ENCODE measurements at regions not wholly inside any gene's neighbourhood (a gene's known extent, or its start where the extent isn't known, plus 50 kb on each side); places are given as distances from the start of the nearest gene placed in this dataset.

DNA sequence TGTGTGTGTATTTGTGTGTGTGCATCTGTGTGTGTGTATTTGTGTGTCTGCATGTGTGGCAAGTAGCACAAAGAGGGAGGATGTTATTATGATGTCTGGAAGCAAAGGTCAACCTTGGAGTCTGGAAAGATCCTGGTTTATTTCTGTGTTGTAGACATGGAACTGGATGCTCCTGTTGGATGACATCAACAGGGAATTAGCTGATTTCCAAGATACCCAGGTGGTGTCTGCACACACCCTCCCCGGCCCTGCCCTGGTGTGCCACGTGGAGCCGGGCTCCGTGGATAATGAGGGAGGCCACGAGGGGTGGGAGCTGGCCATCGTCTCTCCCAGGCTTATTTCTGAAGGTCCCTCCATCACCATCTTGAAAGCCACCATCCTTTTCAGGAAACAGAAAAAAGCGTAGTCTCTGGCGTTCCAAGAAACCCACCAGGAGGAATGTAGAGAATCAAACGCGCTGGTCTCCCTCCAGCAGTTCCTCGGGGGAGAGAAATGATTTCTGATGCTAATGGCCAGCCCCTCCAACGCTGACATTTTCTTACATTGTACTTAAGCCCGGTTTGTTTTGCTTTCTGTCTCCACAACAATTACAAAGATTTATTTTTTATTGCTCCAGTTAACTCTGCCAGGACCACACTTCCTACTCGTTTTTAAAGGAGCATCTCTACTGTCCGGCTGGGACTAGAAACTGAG is 93.3 kb downstream of the FOXL1 start:
- DNase-seq (ENCODE audit: low spot score), result no peak
- Histone ChIP-seq H3K9me3 (no peaks in the 10 kb centered on the region), H3K4me1 (ENCODE audit: control insufficient read depth in 1 of 2, low read depth in 2 of 2) (peaks cover 15 to 61% of the 10 kb centered on the region in 2 donors), H3K4me3 (no peak overlapping the region), H3K27me3 (replicated peaks; ENCODE audit: insufficient read depth) (no peaks in the 10 kb centered on the region), H3K27ac (no peak overlapping the region), H3K36me3 (no peaks in the 10 kb centered on the region)
- no peak for ATAC-seq (ENCODE audit: insufficient number of reproducible peaks, low FRiP score, low read depth)
- TF ChIP-seq, protein P1, sequence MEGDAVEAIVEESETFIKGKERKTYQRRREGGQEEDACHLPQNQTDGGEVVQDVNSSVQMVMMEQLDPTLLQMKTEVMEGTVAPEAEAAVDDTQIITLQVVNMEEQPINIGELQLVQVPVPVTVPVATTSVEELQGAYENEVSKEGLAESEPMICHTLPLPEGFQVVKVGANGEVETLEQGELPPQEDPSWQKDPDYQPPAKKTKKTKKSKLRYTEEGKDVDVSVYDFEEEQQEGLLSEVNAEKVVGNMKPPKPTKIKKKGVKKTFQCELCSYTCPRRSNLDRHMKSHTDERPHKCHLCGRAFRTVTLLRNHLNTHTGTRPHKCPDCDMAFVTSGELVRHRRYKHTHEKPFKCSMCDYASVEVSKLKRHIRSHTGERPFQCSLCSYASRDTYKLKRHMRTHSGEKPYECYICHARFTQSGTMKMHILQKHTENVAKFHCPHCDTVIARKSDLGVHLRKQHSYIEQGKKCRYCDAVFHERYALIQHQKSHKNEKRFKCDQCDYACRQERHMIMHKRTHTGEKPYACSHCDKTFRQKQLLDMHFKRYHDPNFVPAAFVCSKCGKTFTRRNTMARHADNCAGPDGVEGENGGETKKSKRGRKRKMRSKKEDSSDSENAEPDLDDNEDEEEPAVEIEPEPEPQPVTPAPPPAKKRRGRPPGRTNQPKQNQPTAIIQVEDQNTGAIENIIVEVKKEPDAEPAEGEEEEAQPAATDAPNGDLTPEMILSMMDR (IDR thresholded peaks at IDR 0.05), result no peak

DNA sequence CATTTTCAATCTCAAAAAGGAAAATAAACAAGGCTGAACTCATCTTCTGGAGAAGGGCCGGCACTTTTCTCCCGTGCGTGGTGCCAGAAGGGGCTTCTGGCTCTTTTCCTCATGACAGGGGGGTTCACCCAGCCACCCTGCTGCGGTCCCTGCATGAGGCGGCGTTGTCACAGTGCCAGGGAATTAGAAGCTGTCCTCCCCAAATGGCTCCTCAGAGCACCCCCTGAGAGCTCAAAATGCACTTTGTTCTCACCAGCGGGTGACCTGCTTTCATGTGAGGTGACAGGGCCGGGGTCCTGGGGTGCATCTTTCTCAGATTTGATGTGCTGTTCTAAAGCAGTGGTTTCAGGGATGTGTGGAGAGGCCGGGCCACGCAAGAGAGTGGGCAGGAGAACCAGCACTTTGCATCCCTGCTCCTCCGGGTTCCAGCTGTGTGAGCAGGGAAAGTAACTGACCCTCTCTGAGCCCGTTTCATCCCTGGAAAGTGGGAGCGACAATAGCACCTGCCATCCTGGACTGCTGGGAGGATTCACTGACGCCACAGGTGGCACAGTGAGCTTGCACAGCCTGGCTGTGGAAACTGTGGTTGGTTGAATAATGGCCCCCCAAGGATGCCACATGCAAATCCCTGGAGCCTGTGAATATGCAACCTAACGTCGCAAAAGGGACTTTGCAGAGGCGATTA is 94.0 kb downstream of the FOXL1 start:
- ATAC-seq (ENCODE audit: insufficient number of reproducible peaks, low FRiP score, low read depth), result no peak
- H3K36me3 ChIP-seq, result no peaks in the 10 kb centered on the region
- peaks cover 18 to 60% of the 10 kb centered on the region in 2 donors for H3K4me1 ChIP-seq (ENCODE audit: control insufficient read depth in 1 of 2, low read depth in 2 of 2)
- TF ChIP-seq, protein P1 (IDR thresholded peaks at IDR 0.05), result no peak
- H3K27ac ChIP-seq, result no peak overlapping the region
- H3K9me3 ChIP-seq, result no peaks in the 10 kb centered on the region
- H3K4me3 ChIP-seq, result no peak overlapping the region
- no peaks in the 10 kb centered on the region for H3K27me3 ChIP-seq (replicated peaks; ENCODE audit: insufficient read depth)
- DNase-seq (ENCODE audit: low spot score), result no peak

DNA sequence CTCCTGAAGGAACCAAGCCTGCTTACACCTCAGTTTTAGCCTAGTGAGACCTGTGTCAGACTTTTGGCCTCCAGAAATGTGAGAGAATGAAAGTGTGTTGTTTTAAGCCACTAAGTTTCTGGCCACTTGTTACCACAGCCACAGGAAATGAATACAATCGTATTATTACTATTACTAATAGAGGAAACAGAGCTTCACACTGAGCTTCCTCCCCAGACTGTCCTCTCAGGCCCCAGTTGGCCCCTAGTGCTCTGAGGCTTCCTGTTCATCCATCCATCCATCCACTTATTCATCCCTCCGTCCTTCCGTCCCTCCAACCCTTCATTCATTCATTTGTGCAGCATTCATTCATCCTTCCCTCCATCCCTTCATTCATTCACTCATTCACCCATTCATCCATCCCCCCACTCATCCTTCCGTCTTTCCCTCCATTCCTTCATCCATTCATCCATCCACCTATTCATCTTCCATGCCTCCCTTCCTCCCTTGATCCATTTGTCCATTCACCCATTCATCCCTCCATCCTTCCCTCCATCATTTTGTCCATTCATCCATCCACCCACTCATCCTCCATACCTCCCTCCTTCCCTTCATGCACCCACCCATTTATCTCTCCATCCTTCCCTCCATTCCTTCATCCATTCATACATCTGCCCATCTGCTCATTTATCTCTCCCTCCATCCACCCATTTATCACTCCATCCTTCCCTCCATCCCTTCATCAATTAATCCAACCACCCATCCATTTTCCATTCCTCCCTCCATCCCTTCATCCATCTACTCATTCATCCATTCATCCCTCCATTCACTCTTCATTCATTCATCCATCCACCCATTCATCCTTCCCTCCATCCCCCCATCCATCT is 95.0 kb downstream of the FOXL1 start:
- peaks cover 18 to 55% of the 10 kb centered on the region in 2 donors for H3K4me1 ChIP-seq (ENCODE audit: control insufficient read depth in 1 of 2, low read depth in 2 of 2)
- ATAC-seq (ENCODE audit: insufficient number of reproducible peaks, low FRiP score, low read depth) (no peak), DNase-seq (ENCODE audit: low spot score) (no peak)
- TF ChIP-seq, protein P1 (IDR thresholded peaks at IDR 0.05), result no peak
- no peaks in the 10 kb centered on the region for H3K9me3 ChIP-seq
- no peak overlapping the region for H3K27ac ChIP-seq
- no peaks in the 10 kb centered on the region for H3K27me3 ChIP-seq (replicated peaks; ENCODE audit: insufficient read depth)
- no peaks in the 10 kb centered on the region for H3K36me3 ChIP-seq
- H3K4me3 ChIP-seq, result no peak overlapping the region

DNA sequence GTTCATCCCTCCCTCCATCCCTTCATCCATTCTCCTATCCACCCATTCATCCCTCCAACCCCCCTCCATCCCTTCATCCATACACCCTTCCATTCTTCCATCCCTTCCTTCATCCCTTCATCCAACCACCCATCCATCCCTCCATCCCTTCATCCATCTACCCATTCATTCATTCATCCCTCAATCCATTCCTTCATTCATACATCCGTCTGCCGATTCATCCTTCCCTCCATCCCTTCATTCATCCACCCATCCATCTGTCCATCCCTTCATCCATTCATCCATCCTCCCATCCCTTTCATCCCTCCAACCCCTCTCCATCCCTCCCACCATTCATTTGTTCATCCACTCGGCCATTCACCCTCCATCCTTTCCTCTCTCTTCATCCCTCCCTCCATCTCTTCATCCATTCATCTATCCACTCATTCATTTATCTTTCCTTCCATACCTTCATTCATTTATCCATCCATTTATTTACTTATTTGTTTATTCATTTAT is 95.7 kb downstream of the FOXL1 start:
- DNase-seq (ENCODE audit: low spot score) (no peak), ATAC-seq (ENCODE audit: insufficient number of reproducible peaks, low FRiP score, low read depth) (no peak)
- TF ChIP-seq, protein P1 (IDR thresholded peaks at IDR 0.05), result no peak
- Histone ChIP-seq H3K4me1 (ENCODE audit: control insufficient read depth in 1 of 2, low read depth in 2 of 2) (peaks cover 18 to 48% of the 10 kb centered on the region in 2 donors), H3K27me3 (replicated peaks; ENCODE audit: insufficient read depth) (no peaks in the 10 kb centered on the region), H3K27ac (no peak overlapping the region), H3K36me3 (no peaks in the 10 kb centered on the region), H3K9me3 (no peaks in the 10 kb centered on the region), H3K4me3 (no peak overlapping the region)

DNA sequence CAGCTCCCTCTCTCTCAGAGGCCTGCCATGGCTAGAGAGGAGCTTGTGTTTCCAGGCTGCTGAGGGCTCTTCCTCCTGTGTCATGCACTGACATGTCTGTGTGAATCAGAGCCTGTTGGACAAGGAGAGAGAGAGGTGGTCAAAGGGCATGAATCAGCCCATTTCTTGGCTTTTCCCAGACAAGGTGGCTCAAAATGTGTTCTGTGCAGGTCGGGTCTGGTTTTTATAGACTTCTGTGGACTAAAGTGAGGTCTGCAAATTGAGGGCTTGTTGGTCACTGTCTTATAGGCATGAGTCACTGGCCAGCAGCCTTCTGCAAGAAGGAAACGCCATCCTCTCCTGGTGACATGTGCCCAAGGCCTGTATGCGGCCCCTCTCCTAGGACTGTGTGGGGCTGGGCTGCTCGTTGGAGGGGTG is 97.9 kb downstream of the FOXL1 start:
- Histone ChIP-seq H3K36me3 (no peaks in the 10 kb centered on the region), H3K4me3 (no peak overlapping the region), H3K9me3 (no peaks in the 10 kb centered on the region), H3K27me3 (replicated peaks; ENCODE audit: insufficient read depth) (no peaks in the 10 kb centered on the region), H3K4me1 (ENCODE audit: control insufficient read depth in 1 of 2, low read depth in 2 of 2) (peaks cover 23 to 51% of the 10 kb centered on the region in 2 donors), H3K27ac (no peak overlapping the region)
- TF ChIP-seq, protein P1 (IDR thresholded peaks at IDR 0.05), result no peak
- ATAC-seq (ENCODE audit: insufficient number of reproducible peaks, low FRiP score, low read depth) (no peak), DNase-seq (ENCODE audit: low spot score) (no peak)

Data from thoracic aorta (tissue), 2 donors.